AG09309 (cell line): ENCODE measurements at regions not wholly inside any gene's neighbourhood (a gene's known extent, or its start where the extent isn't known, plus 50 kb on each side); places are given as distances from the start of the nearest gene placed in this dataset.
"Not testable (repeated sequence)": the region's sequence is repeated elsewhere in the genome, so short reads cannot be mapped to it uniquely, and the experiment has no call there.

Source experiments
- DNase-seq: peaks from one replicate; pipeline ENCODE4 v3.0.0-alpha.2; 2010; ENCODE audit warnings: low read depth
- H3K4me3 ChIP-seq: 2 replicates; pipeline ENCODE4 v1.5.1; 2011; ENCODE audit warnings: mild to moderate bottlenecking, low read depth, low read length, moderate library complexity; ENCODE audit not compliant: control insufficient read depth
- TF ChIP-seq, protein P1 (sequence below): IDR thresholded peaks from 2 replicates; pipeline ENCODE4 v1.5.1; 2011; ENCODE audit warnings: mild to moderate bottlenecking, low read depth, low read length, inconsistent platforms; ENCODE audit not compliant: insufficient read depth, control insufficient read depth; ENCODE audit errors: missing control alignments

DNA sequence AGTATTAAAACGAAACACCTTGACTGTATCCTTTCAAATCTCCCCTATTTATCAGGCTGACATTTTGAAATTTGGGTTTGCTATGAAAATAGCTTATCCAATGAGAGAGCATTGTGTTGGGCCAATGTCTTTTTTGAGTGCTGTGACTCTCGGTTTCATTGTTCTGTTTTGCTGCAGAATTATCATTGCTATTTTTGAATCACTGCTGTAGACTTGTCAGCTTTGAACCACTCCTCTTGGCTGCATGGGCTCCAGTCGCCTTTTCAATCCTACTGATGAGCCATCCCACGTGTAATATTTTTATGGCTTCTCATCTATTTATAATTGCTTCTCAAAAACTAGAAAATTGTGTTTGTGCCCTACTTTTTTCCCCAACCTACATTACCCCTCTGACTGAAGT is 322.8 kb downstream of the LNPK start:
- TF ChIP-seq, protein P1, sequence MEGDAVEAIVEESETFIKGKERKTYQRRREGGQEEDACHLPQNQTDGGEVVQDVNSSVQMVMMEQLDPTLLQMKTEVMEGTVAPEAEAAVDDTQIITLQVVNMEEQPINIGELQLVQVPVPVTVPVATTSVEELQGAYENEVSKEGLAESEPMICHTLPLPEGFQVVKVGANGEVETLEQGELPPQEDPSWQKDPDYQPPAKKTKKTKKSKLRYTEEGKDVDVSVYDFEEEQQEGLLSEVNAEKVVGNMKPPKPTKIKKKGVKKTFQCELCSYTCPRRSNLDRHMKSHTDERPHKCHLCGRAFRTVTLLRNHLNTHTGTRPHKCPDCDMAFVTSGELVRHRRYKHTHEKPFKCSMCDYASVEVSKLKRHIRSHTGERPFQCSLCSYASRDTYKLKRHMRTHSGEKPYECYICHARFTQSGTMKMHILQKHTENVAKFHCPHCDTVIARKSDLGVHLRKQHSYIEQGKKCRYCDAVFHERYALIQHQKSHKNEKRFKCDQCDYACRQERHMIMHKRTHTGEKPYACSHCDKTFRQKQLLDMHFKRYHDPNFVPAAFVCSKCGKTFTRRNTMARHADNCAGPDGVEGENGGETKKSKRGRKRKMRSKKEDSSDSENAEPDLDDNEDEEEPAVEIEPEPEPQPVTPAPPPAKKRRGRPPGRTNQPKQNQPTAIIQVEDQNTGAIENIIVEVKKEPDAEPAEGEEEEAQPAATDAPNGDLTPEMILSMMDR = no peak
- H3K4me3 ChIP-seq = no peak overlapping the region
- DNase-seq = no peak

DNA sequence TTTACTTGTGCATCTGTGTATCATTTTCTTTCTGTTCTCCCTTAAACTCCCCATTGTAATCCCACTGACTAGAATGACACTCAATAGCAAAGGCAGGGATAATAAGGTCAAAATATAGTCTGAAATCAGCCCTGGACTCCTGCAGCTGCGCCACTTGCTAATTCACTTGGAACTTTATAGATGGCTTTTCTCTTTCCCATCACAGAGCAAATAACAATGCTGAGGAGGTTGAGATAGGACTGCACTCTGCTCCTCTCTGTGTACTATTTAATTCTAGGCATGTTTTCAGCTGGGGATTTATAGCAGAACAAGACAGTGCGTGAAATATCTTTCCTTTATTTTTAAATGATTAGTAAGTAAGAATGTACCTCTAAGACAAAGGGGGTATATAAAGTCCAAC is 324.2 kb downstream of the LNPK start:
- TF ChIP-seq, protein P1 = no peak
- H3K4me3 ChIP-seq = no peak overlapping the region
- DNase-seq = no peak

DNA sequence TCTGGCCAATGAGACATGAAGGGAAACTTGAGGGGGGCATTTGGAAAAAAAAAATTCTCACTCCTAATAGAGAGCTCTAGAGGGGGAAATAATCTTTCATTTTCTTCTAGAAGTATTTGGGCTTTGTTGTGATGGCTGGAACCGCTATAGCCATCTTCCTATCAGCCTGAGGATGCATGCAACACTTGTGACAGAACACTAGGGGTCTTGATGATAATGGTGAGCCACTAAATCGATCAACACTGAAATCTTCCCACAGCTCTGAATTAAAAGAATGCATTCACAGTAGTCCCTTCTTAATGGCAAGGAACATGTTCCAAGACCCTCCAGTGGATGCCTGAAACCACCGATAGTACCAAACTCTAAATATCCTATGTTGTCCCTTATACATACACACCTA is 325.3 kb downstream of the LNPK start:
- H3K4me3 ChIP-seq = no peak overlapping the region
- TF ChIP-seq, protein P1 = no peak
- no peak for DNase-seq

DNA sequence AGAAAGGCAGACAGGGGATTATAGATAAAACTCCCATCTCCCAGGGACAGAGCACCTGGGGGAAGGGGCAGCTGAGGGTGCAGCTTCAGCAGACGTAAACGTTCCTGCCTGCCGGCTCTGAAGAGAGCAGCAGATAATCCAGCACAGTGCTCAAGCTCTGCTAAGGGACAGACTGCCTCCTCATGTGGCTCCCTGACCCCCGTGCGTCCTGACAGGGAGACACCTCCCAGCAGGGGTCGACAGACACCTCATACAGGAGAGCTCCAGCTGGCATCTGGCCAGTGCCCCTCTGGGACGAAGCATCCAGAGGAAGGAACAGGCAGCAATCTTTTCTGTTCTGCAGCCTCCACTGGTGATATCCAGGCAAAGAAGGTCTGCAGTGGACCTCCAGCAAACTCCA is 333.3 kb downstream of the LNPK start:
- DNase-seq, H3K4me3 ChIP-seq: not testable (repeated sequence)

DNA sequence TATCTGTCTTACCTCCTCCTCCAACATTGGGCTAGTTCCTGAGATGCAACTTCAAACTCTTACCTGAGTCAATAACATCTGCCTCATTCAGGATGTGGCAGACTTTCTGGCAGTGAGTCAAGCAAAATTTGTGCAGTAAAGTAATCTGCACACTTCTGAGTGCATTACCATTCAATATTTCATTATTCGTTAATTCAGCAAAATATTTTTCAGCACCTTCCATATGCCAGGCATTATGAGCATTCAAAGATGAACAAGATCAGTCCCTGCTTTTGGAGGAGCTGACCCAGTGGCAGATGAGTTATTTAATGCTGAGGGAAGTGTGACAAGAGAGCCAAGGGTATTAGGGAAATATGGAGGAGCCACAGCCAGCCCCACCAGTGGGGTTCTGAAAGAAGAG is 339.7 kb downstream of the LNPK start:
- DNase-seq = no peak
- H3K4me3 ChIP-seq = no peak overlapping the region
- TF ChIP-seq, protein P1 = no peak

DNA sequence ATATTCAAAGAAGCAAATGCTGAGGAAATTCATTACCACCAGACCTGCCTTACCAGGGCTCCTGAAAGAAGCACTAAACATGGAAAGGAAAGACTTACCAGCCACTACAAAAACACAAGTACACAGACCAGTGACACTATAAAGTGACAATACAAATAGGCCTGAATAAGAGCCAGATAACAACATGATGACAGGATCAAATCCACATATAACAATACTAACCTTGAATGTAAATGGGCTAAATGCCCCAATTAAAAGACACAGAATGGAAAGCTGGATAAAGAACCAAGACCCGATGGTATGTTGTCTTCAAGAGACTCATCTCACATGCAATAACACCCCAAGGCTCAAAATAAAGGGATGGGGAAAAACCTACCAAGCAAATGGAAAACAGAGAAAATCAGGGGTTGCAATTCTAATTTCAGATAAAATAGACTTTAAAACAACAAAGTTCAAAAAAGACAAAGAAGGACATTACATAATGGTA is 353.4 kb downstream of the LNPK start:
- no peak overlapping the region for H3K4me3 ChIP-seq
- no peak for DNase-seq
- TF ChIP-seq, protein P1 = no peak

DNA sequence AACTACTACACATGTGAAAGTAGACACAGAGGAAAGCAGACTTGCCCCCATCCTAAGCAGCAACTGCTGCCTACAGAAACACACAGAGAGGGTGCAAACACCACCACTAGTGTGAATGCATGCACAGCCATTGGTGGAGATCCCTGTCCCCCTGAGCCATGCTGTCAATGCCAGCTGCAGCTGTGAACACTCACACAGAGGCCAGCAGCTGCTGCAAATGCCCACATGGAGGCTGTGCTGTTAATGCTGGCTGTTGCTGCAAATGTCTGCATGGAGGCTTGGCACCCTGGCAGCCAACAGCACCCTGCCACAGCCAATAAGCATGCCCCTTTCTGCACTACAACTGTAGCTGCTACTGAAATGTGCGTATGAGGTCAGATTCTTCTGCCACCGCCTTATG is 355.0 kb downstream of the LNPK start:
- TF ChIP-seq, protein P1 = no peak
- no peak for DNase-seq
- no peak overlapping the region for H3K4me3 ChIP-seq
